BJ (cell line): ENCODE measurements at regions not wholly inside any gene's neighbourhood (a gene's known extent, or its start where the extent isn't known, plus 50 kb on each side); places are given as distances from the start of the nearest gene placed in this dataset.

Experiments used
- CTCF ChIA-PET: fragments of 350-600 bp; formaldehyde crosslinking; extraction: SDS; loops from one replicate; lab custom pipeline; 2021; ENCODE audit warnings: antibody characterized with exemption, inconsistent platforms; lab: Yijun Ruan, JAX
- POLR2A ChIA-PET: fragments of 300-600 bp; sonication (Branson Sonifier 250); formaldehyde crosslinking; extraction: SDS; loops from one replicate; lab custom pipeline; 2021; ENCODE audit warnings: antibody characterized with exemption; lab: Charles Lee
- DNase-seq: peaks from one replicate; pipeline ENCODE4 v3.0.0-alpha.2; 2011; ENCODE audit warnings: low read depth
- H3K27me3 ChIP-seq: 2 replicates; pipeline ENCODE4 v1.6.0; 2011; ENCODE audit warnings: low read length; ENCODE audit not compliant: control insufficient read depth, insufficient read depth
- H3K36me3 ChIP-seq: 2 replicates; pipeline ENCODE4 v1.5.1; 2011; ENCODE audit warnings: low read length; ENCODE audit not compliant: control insufficient read depth, insufficient read depth
- H3K4me3 ChIP-seq: 2 replicates; pipeline ENCODE4 v1.5.1; 2011; ENCODE audit warnings: low read depth, mild to moderate bottlenecking, control low read depth, low read length
- TF ChIP-seq, protein P1 (sequence below): IDR thresholded peaks from 2 replicates; pipeline ENCODE4 v1.5.1; 2011; ENCODE audit warnings: low read depth, mild to moderate bottlenecking, control low read depth, inconsistent platforms, low read length, moderate library complexity; ENCODE audit not compliant: insufficient read depth

GRCh38 chr4:166153548-166153947 is 280.5 kb downstream of the TLL1 start:
- no peak for DNase-seq
- no peaks in the 10 kb centered on the region for H3K36me3 ChIP-seq
- H3K27me3 ChIP-seq, result no peaks in the 10 kb centered on the region
- TF ChIP-seq, protein P1, sequence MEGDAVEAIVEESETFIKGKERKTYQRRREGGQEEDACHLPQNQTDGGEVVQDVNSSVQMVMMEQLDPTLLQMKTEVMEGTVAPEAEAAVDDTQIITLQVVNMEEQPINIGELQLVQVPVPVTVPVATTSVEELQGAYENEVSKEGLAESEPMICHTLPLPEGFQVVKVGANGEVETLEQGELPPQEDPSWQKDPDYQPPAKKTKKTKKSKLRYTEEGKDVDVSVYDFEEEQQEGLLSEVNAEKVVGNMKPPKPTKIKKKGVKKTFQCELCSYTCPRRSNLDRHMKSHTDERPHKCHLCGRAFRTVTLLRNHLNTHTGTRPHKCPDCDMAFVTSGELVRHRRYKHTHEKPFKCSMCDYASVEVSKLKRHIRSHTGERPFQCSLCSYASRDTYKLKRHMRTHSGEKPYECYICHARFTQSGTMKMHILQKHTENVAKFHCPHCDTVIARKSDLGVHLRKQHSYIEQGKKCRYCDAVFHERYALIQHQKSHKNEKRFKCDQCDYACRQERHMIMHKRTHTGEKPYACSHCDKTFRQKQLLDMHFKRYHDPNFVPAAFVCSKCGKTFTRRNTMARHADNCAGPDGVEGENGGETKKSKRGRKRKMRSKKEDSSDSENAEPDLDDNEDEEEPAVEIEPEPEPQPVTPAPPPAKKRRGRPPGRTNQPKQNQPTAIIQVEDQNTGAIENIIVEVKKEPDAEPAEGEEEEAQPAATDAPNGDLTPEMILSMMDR, result no peak
- H3K4me3 ChIP-seq, result no peak overlapping the region
- ChIA-PET POLR2A (no interaction called here), CTCF (interaction anchor here (0.9 kb wide), 1 partner anchor 16 kb away, joined by 4 read pairs; no protein-coding TSS in a partner anchor)

GRCh38 chr4:166162327-166162726 is 289.3 kb downstream of the TLL1 start:
- H3K36me3 ChIP-seq, result no peaks in the 10 kb centered on the region
- H3K4me3 ChIP-seq, result no peak overlapping the region
- DNase-seq, result no peak
- TF ChIP-seq, protein P1, result no peak
- POLR2A ChIA-PET, result no interaction called here
- no peaks in the 10 kb centered on the region for H3K27me3 ChIP-seq
- CTCF ChIA-PET, result interaction anchor here (0.6 to 1.4 kb wide), 2 partner anchors 432 to 1000 kb away, joined by 3 to 5 read pairs; no protein-coding TSS in a partner anchor

GRCh38 chr4:166165829-166166420 is 292.9 kb downstream of the TLL1 start:
- POLR2A ChIA-PET, result no interaction called here
- CTCF ChIA-PET, result interaction anchor here (0.5 to 4.8 kb wide), 10 partner anchors 12 to 1988 kb away, joined by 3 to 36 read pairs (median 3); no protein-coding TSS in a partner anchor
- DNase-seq, result peak; percentile 22
- TF ChIP-seq, protein P1, result peak; percentile 72
- Histone ChIP-seq H3K36me3 (no peaks in the 10 kb centered on the region), H3K4me3 (no peak overlapping the region), H3K27me3 (no peaks in the 10 kb centered on the region)

GRCh38 chr4:166169111-166169510 is 296.1 kb downstream of the TLL1 start:
- no peaks in the 10 kb centered on the region for H3K36me3 ChIP-seq
- ChIA-PET CTCF (interaction anchor here (0.8 kb wide), 1 partner anchor 425 kb away, joined by 7 read pairs; no protein-coding TSS in a partner anchor), POLR2A (no interaction called here)
- no peak for DNase-seq
- TF ChIP-seq, protein P1, result peak; percentile 32; the same call in 1 of the 2 replicates
- H3K4me3 ChIP-seq, result no peak overlapping the region
- H3K27me3 ChIP-seq, result no peaks in the 10 kb centered on the region

DNA sequence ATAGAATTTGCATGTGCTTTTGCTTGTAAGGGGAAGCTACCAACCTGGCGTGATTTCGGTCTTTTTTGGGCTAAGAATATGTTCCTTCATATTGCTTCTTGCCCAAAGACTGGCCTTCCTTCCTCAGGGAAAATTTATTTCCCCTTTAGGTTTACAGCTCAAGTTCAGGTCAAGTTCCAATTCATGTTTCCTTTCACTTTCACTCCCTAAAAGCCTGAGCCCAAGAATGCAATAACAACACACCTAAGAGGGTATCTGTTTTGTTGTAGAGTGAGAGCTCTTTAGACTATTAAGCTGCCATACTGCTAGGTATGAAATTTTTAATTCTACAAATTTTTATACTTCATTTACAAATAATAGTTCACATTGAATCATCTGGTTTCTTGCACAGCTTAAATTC is 299.6 kb downstream of the TLL1 start:
- Histone ChIP-seq H3K36me3 (no peaks in the 10 kb centered on the region), H3K4me3 (no peak overlapping the region), H3K27me3 (no peaks in the 10 kb centered on the region)
- DNase-seq, result no peak
- ChIA-PET CTCF (interaction anchor here (1.3 to 2.2 kb wide), 2 partner anchors 17 to 422 kb away, joined by 3 to 7 read pairs; no protein-coding TSS in a partner anchor), POLR2A (no interaction called here)
- TF ChIP-seq, protein P1, result no peak
